Naive thymus-derived CD4-positive, alpha-beta T cell (primary cell): ENCODE measurements at regions not wholly inside any gene's neighbourhood (a gene's known extent, or its start where the extent isn't known, plus 50 kb on each side); places are given as distances from the start of the nearest gene placed in this dataset.

Experiments
- ATAC-seq: fragments of 150-1000 bp; cut with Tn5 transposase; 2 replicates; pipeline ENCODE4 v1.10.0; 2021; ENCODE audit warnings: mild to moderate bottlenecking, moderate library complexity
- CTCF ChIA-PET: fragments of 350-600 bp; sonication (Branson Sonifier 250); formaldehyde crosslinking; loops from one replicate; lab custom pipeline; 2021; ENCODE audit warnings: antibody characterized with exemption; lab: Charles Lee
- POLR2A ChIA-PET: fragments of 350-600 bp; sonication (Branson Sonifier 250); formaldehyde crosslinking; loops from one replicate; lab custom pipeline; 2021; ENCODE audit warnings: antibody characterized with exemption, inconsistent platforms; lab: Charles Lee
- DNase-seq, 9 donors: peaks; one replicate each; pipeline versions ENCODE4 v3.0.0 to v3.0.0-alpha.2; 2020 to 2022; ENCODE audit warnings: mixed read lengths in 1 of 9
- H3K27ac ChIP-seq: one replicate; pipeline ENCODE4 v1.7.0; 2013; ENCODE audit warnings: mild to moderate bottlenecking, low read depth, low read length, moderate library complexity
- H3K27me3 ChIP-seq, 2 donors: one replicate each; pipeline ENCODE4 v1.7.0; 2013; ENCODE audit warnings: low read length in 2 of 2, mild to moderate bottlenecking in 2 of 2, moderate library complexity in 2 of 2; ENCODE audit not compliant: control insufficient read depth in 2 of 2, insufficient read depth in 2 of 2
- H3K36me3 ChIP-seq, 3 experiments: 1 replicate in 2 of 3; 2 replicates in 1 of 3; pipeline ENCODE4 v1.7.0; 2013; ENCODE audit warnings: low read length in 3 of 3, mild to moderate bottlenecking in 3 of 3, moderate library complexity in 1 of 3; ENCODE audit not compliant: insufficient read depth in 3 of 3, control insufficient read depth in 2 of 3
- H3K4me1 ChIP-seq, 2 donors: one replicate each; pipeline ENCODE4 v1.7.0; 2013; ENCODE audit warnings: low read length in 2 of 2, mild to moderate bottlenecking in 2 of 2, moderate library complexity in 1 of 2; ENCODE audit not compliant: control insufficient read depth in 2 of 2, insufficient read depth in 2 of 2
- H3K4me3 ChIP-seq: 2 replicates; pipeline ENCODE4 v1.7.0; 2013; ENCODE audit warnings: mild to moderate bottlenecking, low read length
- H3K9me3 ChIP-seq, 3 experiments: 1 replicate in 2 of 3; 2 replicates in 1 of 3; pipeline ENCODE4 v1.7.0; 2013; ENCODE audit warnings: low read length in 3 of 3; ENCODE audit not compliant: control insufficient read depth in 2 of 3
- H3K27ac Mint-ChIP-seq, 9 donors: one replicate each; pipeline ENCODE4 v1.8.0; 2020 to 2022; ENCODE audit warnings: mixed read lengths in 9 of 9, mild to moderate bottlenecking in 8 of 9, moderate library complexity in 5 of 9, inconsistent platforms in 2 of 9
- H3K27me3 Mint-ChIP-seq, 5 donors: one replicate each; pipeline ENCODE4 v1.8.0; 2021 to 2022; ENCODE audit warnings: mixed read lengths in 5 of 5, mild to moderate bottlenecking in 1 of 5
- H3K36me3 Mint-ChIP-seq, 5 donors: one replicate each; pipeline ENCODE4 v1.8.0; 2020 to 2022; ENCODE audit warnings: mixed read lengths in 5 of 5, mild to moderate bottlenecking in 3 of 5, inconsistent platforms in 1 of 5
- H3K4me1 Mint-ChIP-seq, 7 donors: one replicate each; pipeline ENCODE4 v1.8.0; 2020 to 2022; ENCODE audit warnings: mixed read lengths in 7 of 7, mild to moderate bottlenecking in 3 of 7, inconsistent platforms in 1 of 7
- H3K4me3 Mint-ChIP-seq, 10 donors: one replicate each; pipeline ENCODE4 v1.8.0; 2020 to 2022; ENCODE audit warnings: mild to moderate bottlenecking in 10 of 10, mixed read lengths in 10 of 10, moderate library complexity in 6 of 10, inconsistent platforms in 2 of 10
- H3K9me3 Mint-ChIP-seq, 11 donors: one replicate each; pipeline ENCODE4 v1.8.0; 2020 to 2022; ENCODE audit warnings: mixed read lengths in 11 of 11, mild to moderate bottlenecking in 4 of 11, inconsistent platforms in 1 of 11, moderate library complexity in 1 of 11
- intact Hi-C, 2 donors: fragments of 100-400 bp; cut with micrococcal nuclease; formaldehyde crosslinking; loops; one replicate each; pipeline ENCODE4 v1.15.1; 2023

DNA sequence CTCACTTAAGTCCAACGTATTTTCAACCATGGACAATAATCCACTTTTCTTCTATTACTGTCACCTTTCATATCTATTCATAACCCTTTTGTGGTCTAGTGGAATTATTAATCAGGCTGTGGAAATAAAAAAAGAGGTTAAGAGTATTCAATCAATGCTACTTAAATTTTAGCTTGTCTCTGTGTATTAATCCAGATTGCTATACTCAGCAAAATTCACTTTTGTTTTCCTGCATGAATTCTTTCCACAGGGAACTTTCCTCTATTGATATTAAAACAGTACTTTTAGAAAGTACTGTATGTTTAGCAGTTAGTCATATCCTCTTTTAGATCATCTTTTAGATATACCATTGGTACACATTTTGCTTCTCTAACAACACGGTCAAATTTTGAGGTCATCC, 1033.0 kb upstream of the ADGRL2 start:
- intact Hi-C loops = no loop called here
- Histone ChIP-seq H3K4me3 (no peak overlapping the region), H3K36me3 (no peaks in the 10 kb centered on the region), H3K4me1 (no peaks in the 10 kb centered on the region), H3K27ac (no peak overlapping the region), H3K9me3 (no peaks in the 10 kb centered on the region), H3K27me3 (no peaks in the 10 kb centered on the region)
- ATAC-seq (no peak), DNase-seq (no peak)
- POLR2A ChIA-PET = no interaction called here
- H3K27me3 Mint-ChIP-seq = no peaks in the 10 kb centered on the region
- no peaks in the 10 kb centered on the region for H3K36me3 Mint-ChIP-seq
- peaks cover 0 to 2% (median 0%) of the 10 kb centered on the region in 11 donors for H3K9me3 Mint-ChIP-seq
- no peak overlapping the region for H3K27ac Mint-ChIP-seq
- H3K4me3 Mint-ChIP-seq = no peak overlapping the region
- no peaks in the 10 kb centered on the region for H3K4me1 Mint-ChIP-seq
- CTCF ChIA-PET = no interaction called here

- Mint-ChIP-seq H3K36me3 (no peaks in the 10 kb centered on the region), H3K4me3 (no peak overlapping the region), H3K27me3 (no peaks in the 10 kb centered on the region), H3K9me3 (peaks cover 0 to 24% (median 0%) of the 10 kb centered on the region in 11 donors), H3K4me1 (no peaks in the 10 kb centered on the region), H3K27ac (no peak overlapping the region)
- intact Hi-C loops = no loop called here
- CTCF ChIA-PET = no interaction called here
- ATAC-seq (no peak), DNase-seq (no peak)
- Histone ChIP-seq H3K4me3 (no peak overlapping the region), H3K27ac (no peak overlapping the region), H3K4me1 (no peaks in the 10 kb centered on the region), H3K36me3 (no peaks in the 10 kb centered on the region), H3K9me3 (no peaks in the 10 kb centered on the region), H3K27me3 (no peaks in the 10 kb centered on the region)
- POLR2A ChIA-PET = no interaction called here
These were observed 1041.4 kb upstream of the ADGRL2 start for GRCh38 chr1:80759354-80759753.

DNA sequence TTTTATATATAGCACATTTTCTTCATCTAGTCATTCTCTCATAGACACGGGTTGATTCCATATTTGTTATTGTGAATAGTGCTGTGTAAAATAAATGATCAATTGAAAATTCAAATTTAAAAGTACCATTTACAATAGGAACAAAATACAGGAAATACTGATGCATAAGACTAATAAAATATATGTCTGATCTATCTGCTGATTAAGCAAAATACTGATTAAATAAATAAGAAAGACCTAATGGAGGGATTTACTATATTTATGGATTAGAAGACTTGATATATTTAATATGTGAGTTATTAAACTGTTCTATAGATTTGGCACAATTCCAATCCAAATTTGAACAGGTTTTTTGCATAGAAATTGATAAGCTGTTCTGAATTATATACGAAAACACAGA, 1044.8 kb upstream of the ADGRL2 start:
- no peak overlapping the region for H3K27ac ChIP-seq
- CTCF ChIA-PET = no interaction called here
- H3K9me3 ChIP-seq = no peaks in the 10 kb centered on the region
- H3K4me1 Mint-ChIP-seq = no peaks in the 10 kb centered on the region
- H3K27me3 Mint-ChIP-seq = no peaks in the 10 kb centered on the region
- H3K36me3 Mint-ChIP-seq = no peaks in the 10 kb centered on the region
- no peak overlapping the region for H3K4me3 Mint-ChIP-seq
- no peak for DNase-seq
- H3K27ac Mint-ChIP-seq = no peak overlapping the region
- no peak for ATAC-seq
- POLR2A ChIA-PET = no interaction called here
- no peaks in the 10 kb centered on the region for H3K27me3 ChIP-seq
- H3K36me3 ChIP-seq = no peaks in the 10 kb centered on the region
- intact Hi-C loops = no loop called here
- peaks cover 0 to 32% (median 4%) of the 10 kb centered on the region in 11 donors for H3K9me3 Mint-ChIP-seq
- H3K4me3 ChIP-seq = no peak overlapping the region
- no peaks in the 10 kb centered on the region for H3K4me1 ChIP-seq

- H3K27me3 Mint-ChIP-seq = no peaks in the 10 kb centered on the region
- no peaks in the 10 kb centered on the region for H3K9me3 ChIP-seq
- ChIA-PET POLR2A (no interaction called here), CTCF (no interaction called here)
- ATAC-seq (no peak), DNase-seq (no peak)
- no peak overlapping the region for H3K4me3 ChIP-seq
- no peak overlapping the region for H3K27ac ChIP-seq
- H3K4me1 Mint-ChIP-seq = no peaks in the 10 kb centered on the region
- H3K9me3 Mint-ChIP-seq = peaks cover 0 to 35% (median 7%) of the 10 kb centered on the region in 11 donors
- no peak overlapping the region for H3K27ac Mint-ChIP-seq
- no peaks in the 10 kb centered on the region for H3K36me3 Mint-ChIP-seq
- H3K4me1 ChIP-seq = no peaks in the 10 kb centered on the region
- no peak overlapping the region for H3K4me3 Mint-ChIP-seq
- no peaks in the 10 kb centered on the region for H3K36me3 ChIP-seq
- H3K27me3 ChIP-seq = no peaks in the 10 kb centered on the region
- intact Hi-C loops = no loop called here
These were observed 1049.5 kb upstream of the ADGRL2 start for GRCh38 chr1:80751204-80751603.

GRCh38 chr1:80731241-80731894, 1069.4 kb upstream of the ADGRL2 start:
- Histone ChIP-seq H3K36me3 (no peaks in the 10 kb centered on the region), H3K4me1 (no peaks in the 10 kb centered on the region), H3K27me3 (no peaks in the 10 kb centered on the region), H3K4me3 (no peak overlapping the region), H3K27ac (no peak overlapping the region), H3K9me3 (peaks cover 0 to 2% (median 0%) of the 10 kb centered on the region in 3 experiments)
- POLR2A ChIA-PET = no interaction called here
- H3K27ac Mint-ChIP-seq = no peak overlapping the region
- H3K4me3 Mint-ChIP-seq = no peak overlapping the region
- ATAC-seq (no peak), DNase-seq (no peak)
- no peaks in the 10 kb centered on the region for H3K4me1 Mint-ChIP-seq
- intact Hi-C loops = no loop called here
- H3K36me3 Mint-ChIP-seq = peaks cover 0 to 6% (median 0%) of the 10 kb centered on the region in 5 donors
- H3K27me3 Mint-ChIP-seq = no peaks in the 10 kb centered on the region
- CTCF ChIA-PET = no interaction called here
- peaks cover 0 to 31% (median 15%) of the 10 kb centered on the region in 11 donors for H3K9me3 Mint-ChIP-seq

- no peak overlapping the region for H3K27ac Mint-ChIP-seq
- H3K9me3 Mint-ChIP-seq = peaks cover 0 to 41% (median 3%) of the 10 kb centered on the region in 11 donors
- Histone ChIP-seq H3K4me3 (no peak overlapping the region), H3K36me3 (no peaks in the 10 kb centered on the region), H3K4me1 (no peaks in the 10 kb centered on the region), H3K27me3 (no peaks in the 10 kb centered on the region), H3K9me3 (peaks cover 0 to 2% (median 0%) of the 10 kb centered on the region in 3 experiments), H3K27ac (no peak overlapping the region)
- POLR2A ChIA-PET = no interaction called here
- ATAC-seq (no peak), DNase-seq (no peak)
- H3K4me3 Mint-ChIP-seq = no peak overlapping the region
- intact Hi-C loops = no loop called here
- H3K4me1 Mint-ChIP-seq = no peaks in the 10 kb centered on the region
- no peaks in the 10 kb centered on the region for H3K27me3 Mint-ChIP-seq
- H3K36me3 Mint-ChIP-seq = no peaks in the 10 kb centered on the region
- CTCF ChIA-PET = no interaction called here
These were observed 1078.1 kb upstream of the ADGRL2 start for GRCh38 chr1:80722611-80723010.

DNA sequence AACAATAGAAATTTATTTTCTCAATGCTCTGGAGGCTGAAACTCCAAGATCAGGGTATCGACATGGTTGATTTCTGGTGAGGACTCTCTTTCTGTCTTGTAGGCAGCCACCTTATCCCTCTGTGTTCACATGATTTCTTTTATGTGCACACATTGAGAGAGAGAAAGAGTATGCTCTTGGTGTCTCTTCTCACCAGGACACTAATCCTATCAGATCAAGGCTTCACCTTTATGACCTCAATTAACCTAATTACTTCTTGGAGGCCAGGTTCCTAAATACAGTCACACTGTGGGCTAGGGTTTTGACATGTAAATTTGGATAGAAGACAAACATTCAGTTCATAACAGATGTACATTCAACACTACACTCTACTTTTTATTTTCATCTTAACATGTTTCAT, 1094.2 kb upstream of the ADGRL2 start:
- Histone ChIP-seq H3K4me3 (no peak overlapping the region), H3K4me1 (no peaks in the 10 kb centered on the region), H3K27me3 (no peaks in the 10 kb centered on the region), H3K27ac (no peak overlapping the region), H3K9me3 (peaks cover 0 to 7% (median 0%) of the 10 kb centered on the region in 3 experiments), H3K36me3 (no peaks in the 10 kb centered on the region)
- no peaks in the 10 kb centered on the region for H3K36me3 Mint-ChIP-seq
- intact Hi-C loops = no loop called here
- ChIA-PET POLR2A (interaction anchor here (0.6 kb wide), 1 partner anchor 695 kb away, joined by 3 read pairs; no protein-coding TSS in a partner anchor), CTCF (no interaction called here)
- ATAC-seq (no peak), DNase-seq (no peak)
- H3K4me3 Mint-ChIP-seq = no peak overlapping the region
- H3K27me3 Mint-ChIP-seq = no peaks in the 10 kb centered on the region
- H3K9me3 Mint-ChIP-seq = peaks cover 0 to 21% (median 3%) of the 10 kb centered on the region in 11 donors
- no peaks in the 10 kb centered on the region for H3K4me1 Mint-ChIP-seq
- no peak overlapping the region for H3K27ac Mint-ChIP-seq
